SK-N-SH (cell line): ENCODE measurements at regions not wholly inside any gene's neighbourhood (a gene's known extent, or its start where the extent isn't known, plus 50 kb on each side); places are given as distances from the start of the nearest gene placed in this dataset.
A peak's percentile ranks its signal among the peaks of the same experiment; 100 is the strongest.

Source experiments
- CTCF ChIA-PET: fragments of 300-600, 350-600 bp; formaldehyde crosslinking; extraction: SDS; loops from one replicate; lab custom pipeline; 2021; lab: Yijun Ruan, JAX
- POLR2A ChIA-PET: fragments of 350-600 bp; sonication (Branson Sonifier 250); formaldehyde crosslinking; extraction: SDS; loops from one replicate; lab custom pipeline; 2020; ENCODE audit warnings: antibody characterized with exemption, inconsistent platforms; lab: Yijun Ruan, JAX
- DNase-seq: peaks from one replicate; pipeline ENCODE4 v3.0.0; 2012
- H2AFZ ChIP-seq: fragments of 200-600 bp; sonication (generic); 2 replicates; pipeline ENCODE4 v1.8.1; 2016; ENCODE audit warnings: antibody characterized with exemption, mild to moderate bottlenecking, low read depth
- H3F3A ChIP-seq: fragments of 200-600 bp; sonication (generic); replicated peaks from 2 replicates; pipeline ENCODE3; 2016; ENCODE audit warnings: antibody characterized with exemption, mild to moderate bottlenecking; ENCODE audit not compliant: insufficient read depth
- H3K27ac ChIP-seq, 2 experiments: fragments of 200-500 bp in 1 of 2; fragments of 200-600 bp in 1 of 2; sonication (Bioruptor generic) in 1 of 2; sonication (generic), shearing (Covaris generic) in 1 of 2; 2 replicates each; pipeline versions ENCODE4 v1.5.1 to v1.6.1; 2014 to 2016; ENCODE audit warnings: low read depth in 2 of 2, inconsistent platforms in 1 of 2, low read length in 1 of 2, mild to moderate bottlenecking in 1 of 2, mixed read lengths in 1 of 2
- H3K27me3 ChIP-seq: fragments of 200-600 bp; sonication (generic), shearing (Covaris generic); 2 replicates; pipeline ENCODE4 v1.6.1; 2016; ENCODE audit warnings: mixed run types; ENCODE audit not compliant: insufficient read depth
- H3K36me3 ChIP-seq, 2 experiments: fragments of 200-500 bp in 1 of 2; fragments of 200-600 bp in 1 of 2; sonication (Bioruptor generic) in 1 of 2; sonication (generic) in 1 of 2; replicated peaks in 1 of 2; 2 replicates each; pipeline versions ENCODE3 to v1.5.1; 2014 to 2016; ENCODE audit warnings: low read length in 1 of 2, mild to moderate bottlenecking in 1 of 2; ENCODE audit not compliant: insufficient read depth in 2 of 2, control insufficient read depth in 1 of 2
- H3K4me1 ChIP-seq, 2 experiments: fragments of 200-500 bp in 1 of 2; fragments of 200-600 bp in 1 of 2; sonication (Bioruptor generic) in 1 of 2; sonication (generic), shearing (Covaris generic) in 1 of 2; 2 replicates each; pipeline versions ENCODE4 v1.5.1 to v1.6.1; 2014 to 2016; ENCODE audit warnings: low read depth in 1 of 2, low read length in 1 of 2, mixed run types in 1 of 2; ENCODE audit not compliant: insufficient read depth in 2 of 2, control insufficient read depth in 1 of 2
- H3K4me2 ChIP-seq: fragments of 200-600 bp; sonication (generic), shearing (Covaris generic); 2 replicates; pipeline ENCODE4 v1.6.1; 2017; ENCODE audit warnings: mixed run types
- H3K4me3 ChIP-seq, 2 experiments: fragments of 200-500 bp in 1 of 2; fragments of 200-600 bp in 1 of 2; sonication (Bioruptor generic) in 1 of 2; sonication (generic), shearing (Covaris generic) in 1 of 2; 2 replicates each; pipeline versions ENCODE4 v1.5.1 to v1.8.1; 2014 to 2016; ENCODE audit warnings: low read depth in 2 of 2, inconsistent platforms in 1 of 2, low read length in 1 of 2, mild to moderate bottlenecking in 1 of 2, mixed read lengths in 1 of 2, moderate library complexity in 1 of 2
- H3K79me2 ChIP-seq: fragments of 200-600 bp; sonication (generic); 2 replicates; pipeline ENCODE4 v1.8.1; 2017; ENCODE audit warnings: mild to moderate bottlenecking; ENCODE audit not compliant: insufficient read depth
- H3K9ac ChIP-seq: fragments of 200-600 bp; sonication (generic); 2 replicates; pipeline ENCODE4 v1.6.1; 2017; ENCODE audit warnings: mixed run types
- H3K9me2 ChIP-seq: fragments of 200-600 bp; sonication (generic); 2 replicates; pipeline ENCODE4 v1.6.1; 2017; ENCODE audit warnings: mixed run types
- H3K9me3 ChIP-seq: fragments of 200-600 bp; sonication (generic); 2 replicates; pipeline ENCODE4 v1.6.1; 2017; ENCODE audit warnings: mixed run types, mild to moderate bottlenecking, moderate library complexity
- H4K20me1 ChIP-seq: fragments of 200-600 bp; sonication (generic); 2 replicates; pipeline ENCODE4 v1.6.1; 2017; ENCODE audit warnings: mild to moderate bottlenecking, mixed run types; ENCODE audit not compliant: insufficient read depth
- CHD2 ChIP-seq: fragments of 150-350 bp; IDR thresholded peaks from 2 replicates; pipeline ENCODE4 v1.6.1; 2018; ENCODE audit warnings: low read length; ENCODE audit not compliant: partially characterized antibody
- ELF1 ChIP-seq: IDR thresholded peaks from 2 replicates; pipeline ENCODE4 v1.4.0; 2012
- EP300 ChIP-seq, 2 experiments: IDR thresholded peaks; 2 replicates each; pipeline versions ENCODE4 v1.4.0 to v1.6.1; 2012; ENCODE audit warnings: borderline replicate concordance in 1 of 2, low read depth in 1 of 2, low read length in 1 of 2
- FOSL2 ChIP-seq: IDR thresholded peaks from 2 replicates; pipeline ENCODE4 v1.4.0; 2012; ENCODE audit warnings: low read depth, mild to moderate bottlenecking, moderate library complexity, borderline replicate concordance
- GABPA ChIP-seq: IDR thresholded peaks from 2 replicates; pipeline ENCODE4 v1.4.0; 2012; ENCODE audit warnings: low read depth, mild to moderate bottlenecking
- MAX ChIP-seq: IDR thresholded peaks from 2 replicates; pipeline ENCODE4 v1.4.0; 2012; ENCODE audit warnings: low read depth
- NRF1 ChIP-seq: IDR thresholded peaks from 2 replicates; pipeline ENCODE4 v1.6.1; 2012; ENCODE audit warnings: low read depth, mild to moderate bottlenecking, low read length
- RAD21 ChIP-seq: IDR thresholded peaks from 2 replicates; pipeline ENCODE4 v1.6.1; 2012; ENCODE audit warnings: mild to moderate bottlenecking, low read length
- RCOR1 ChIP-seq: fragments of 150-350 bp; IDR thresholded peaks from 2 replicates; pipeline ENCODE4 v1.6.1; 2017; ENCODE audit warnings: antibody characterized with exemption, low read length
- RFX5 ChIP-seq: IDR thresholded peaks from 2 replicates; pipeline ENCODE4 v1.6.1; 2012; ENCODE audit warnings: mild to moderate bottlenecking, improper control_type of control experiment, low read length
- SIN3A ChIP-seq: IDR thresholded peaks from 2 replicates; pipeline ENCODE4 v1.6.1; 2012; ENCODE audit warnings: low read depth, mild to moderate bottlenecking, low read length, moderate library complexity, borderline replicate concordance
- SMC3 ChIP-seq: IDR thresholded peaks from 2 replicates; pipeline ENCODE4 v1.6.1; 2012; ENCODE audit warnings: low read depth, low read length, improper control_type of control experiment
- TCF12 ChIP-seq: IDR thresholded peaks from 2 replicates; pipeline ENCODE4 v1.4.0; 2012
- USF2 ChIP-seq: fragments of 150-350 bp; IDR thresholded peaks from 2 replicates; pipeline ENCODE4 v1.6.1; 2017; ENCODE audit warnings: antibody characterized with exemption, low read length, low read depth, borderline replicate concordance
- WGBS: methylation state at CpG from one replicate; pipeline ENCODE4 v1.1.6; 2017; ENCODE audit warnings: low lambda C conversion rate; 5-methylcytosine and 5-hydroxymethylcytosine counted together

GRCh38 chr12:131356485-131357184 is 354.3 kb upstream of the SFSWAP start:
- no peak overlapping the region for H3K4me2 ChIP-seq
- H3K27me3 ChIP-seq = no peaks in the 10 kb centered on the region
- CTCF ChIA-PET = no interaction called here
- H2AFZ ChIP-seq = no peak overlapping the region
- no peaks in the 10 kb centered on the region for H3K9me2 ChIP-seq
- H4K20me1 ChIP-seq = no peaks in the 10 kb centered on the region
- no peaks in the 10 kb centered on the region for H3K9me3 ChIP-seq
- H3K4me1 ChIP-seq = peaks cover 0 to 11% of the 10 kb centered on the region in 2 experiments; a peak in 2 of 4 replicates
- POLR2A ChIA-PET = no interaction called here
- DNase-seq = no peak
- H3K27ac ChIP-seq = no peak overlapping the region
- no peak overlapping the region for H3K4me3 ChIP-seq
- no peaks in the 10 kb centered on the region for H3F3A ChIP-seq
- 40% methylated on average over 18 of the region's 18 CpGs for WGBS
- no peak for TF ChIP-seq RFX5
- no peaks in the 10 kb centered on the region for H3K79me2 ChIP-seq
- H3K36me3 ChIP-seq = no peaks in the 10 kb centered on the region
- no peak overlapping the region for H3K9ac ChIP-seq

- no peaks in the 10 kb centered on the region for H3K9me3 ChIP-seq
- no peak overlapping the region for H3K9ac ChIP-seq
- no peaks in the 10 kb centered on the region for H3K79me2 ChIP-seq
- no peak overlapping the region for H2AFZ ChIP-seq
- TF ChIP-seq RCOR1 = 0 out of 2 replicates have a peak, but pooled peaks have one; percentile 22
- no peak for TF ChIP-seq SIN3A
- TF ChIP-seq, all 33 proteins: peak for 1
- Histone ChIP-seq H3K4me2 (no peak overlapping the region), H3K4me3 (no peak overlapping the region), H3F3A (no peaks in the 10 kb centered on the region), H3K27me3 (no peaks in the 10 kb centered on the region), H3K4me1 (peaks cover 0 to 13% of the 10 kb centered on the region in 2 experiments; a peak in 2 of 4 replicates), H3K9me2 (no peaks in the 10 kb centered on the region), H4K20me1 (no peaks in the 10 kb centered on the region), H3K27ac (no peak overlapping the region), H3K36me3 (no peaks in the 10 kb centered on the region)
- ChIA-PET CTCF (no interaction called here), POLR2A (no interaction called here)
- DNase-seq = no peak
- 34% methylated on average over 9 of the region's 9 CpGs for WGBS
Observed at GRCh38 chr12:131357185-131357747, 353.6 kb upstream of the SFSWAP start.

GRCh38 chr12:131357920-131358319 is 353.0 kb upstream of the SFSWAP start:
- no peak for DNase-seq
- Histone ChIP-seq H3K9me2 (no peaks in the 10 kb centered on the region), H2AFZ (no peak overlapping the region), H3K27ac (no peak overlapping the region), H3K36me3 (no peaks in the 10 kb centered on the region), H3K4me3 (no peak overlapping the region), H3K4me2 (no peak overlapping the region), H3K27me3 (no peaks in the 10 kb centered on the region), H4K20me1 (no peaks in the 10 kb centered on the region), H3F3A (no peaks in the 10 kb centered on the region), H3K9me3 (no peaks in the 10 kb centered on the region), H3K4me1 (peaks cover 0 to 13% of the 10 kb centered on the region in 2 experiments; a peak in 2 of 4 replicates), H3K79me2 (no peaks in the 10 kb centered on the region), H3K9ac (no peak overlapping the region)
- ChIA-PET POLR2A (no interaction called here), CTCF (no interaction called here)
- 23% methylated on average over 3 of the region's 3 CpGs for WGBS
- TF ChIP-seq SMC3 (no peak), GABPA (no peak), CHD2 (no peak), FOSL2 (no peak), TCF12 (no peak), MAX (no peak), EP300 (IDR thresholded peaks at IDR 0.05; ENCODE audit: borderline replicate concordance in 1 of 2, low read depth in 1 of 2, low read length in 1 of 2) (no peak), ELF1 (no peak), RAD21 (no peak), NRF1 (no peak), USF2 (no peak)
